IgD-negative memory B cell (primary cell): ENCODE measurements at regions not wholly inside any gene's neighbourhood (a gene's known extent, or its start where the extent isn't known, plus 50 kb on each side); places are given as distances from the start of the nearest gene placed in this dataset.

Source experiments
- H3K27ac Mint-ChIP-seq, 3 donors: one replicate each; pipeline ENCODE4 v1.8.0; 2020 to 2022; ENCODE audit warnings: mild to moderate bottlenecking in 3 of 3, mixed read lengths in 3 of 3, moderate library complexity in 1 of 3
- H3K27me3 Mint-ChIP-seq: one replicate; pipeline ENCODE4 v1.8.0; 2021; ENCODE audit warnings: mixed read lengths
- H3K36me3 Mint-ChIP-seq: one replicate; pipeline ENCODE4 v1.8.0; 2020; ENCODE audit warnings: mild to moderate bottlenecking, mixed read lengths
- H3K4me1 Mint-ChIP-seq, 3 donors: one replicate each; pipeline ENCODE4 v1.8.0; 2020 to 2022; ENCODE audit warnings: mixed read lengths in 3 of 3, mild to moderate bottlenecking in 1 of 3
- H3K4me3 Mint-ChIP-seq, 4 donors: one replicate each; pipeline ENCODE4 v1.8.0; 2020 to 2022; ENCODE audit warnings: mild to moderate bottlenecking in 4 of 4, mixed read lengths in 4 of 4, moderate library complexity in 3 of 4
- H3K9me3 Mint-ChIP-seq, 3 donors: one replicate each; pipeline ENCODE4 v1.8.0; 2020 to 2021; ENCODE audit warnings: mixed read lengths in 3 of 3, mild to moderate bottlenecking in 1 of 3

GRCh38 chr2:226080334-226080733 lies 680.8 kb downstream of the NYAP2 start:
- Mint-ChIP-seq H3K27me3 (peaks cover 2% of the 10 kb centered on the region), H3K4me3 (no peak overlapping the region), H3K4me1 (no peaks in the 10 kb centered on the region), H3K27ac (no peak overlapping the region), H3K9me3 (peaks cover 0 to 2% (median 0%) of the 10 kb centered on the region in 3 donors), H3K36me3 (no peaks in the 10 kb centered on the region)

DNA sequence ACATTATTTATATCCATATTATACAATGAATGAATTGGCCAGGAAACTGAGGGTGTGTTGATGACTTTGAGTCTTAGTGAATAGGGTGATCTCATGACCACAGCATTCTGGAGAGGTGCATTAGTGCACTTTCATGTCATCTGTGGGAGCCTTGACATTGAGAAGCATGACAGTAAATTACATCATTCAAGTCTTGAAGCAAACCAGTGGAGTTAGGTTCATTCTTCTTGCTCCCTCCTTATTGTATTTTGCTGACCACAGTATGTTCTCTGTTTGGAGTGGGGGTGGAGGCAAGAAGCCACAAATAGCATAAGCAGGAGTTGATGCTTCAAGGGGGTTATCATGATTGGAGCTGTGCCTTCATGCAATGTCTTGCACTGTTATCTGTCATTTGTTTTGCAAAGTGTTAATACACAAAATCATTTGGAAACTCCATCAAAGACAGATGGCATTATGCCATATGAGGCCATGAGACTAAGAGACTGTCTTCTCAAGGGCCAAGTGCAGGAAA lies 680.2 kb downstream of the NYAP2 start:
- peaks cover 0 to 2% (median 0%) of the 10 kb centered on the region in 3 donors for H3K9me3 Mint-ChIP-seq
- no peaks in the 10 kb centered on the region for H3K4me1 Mint-ChIP-seq
- no peak overlapping the region for H3K27ac Mint-ChIP-seq
- H3K27me3 Mint-ChIP-seq = peaks cover 2% of the 10 kb centered on the region
- no peaks in the 10 kb centered on the region for H3K36me3 Mint-ChIP-seq
- H3K4me3 Mint-ChIP-seq = no peak overlapping the region

DNA sequence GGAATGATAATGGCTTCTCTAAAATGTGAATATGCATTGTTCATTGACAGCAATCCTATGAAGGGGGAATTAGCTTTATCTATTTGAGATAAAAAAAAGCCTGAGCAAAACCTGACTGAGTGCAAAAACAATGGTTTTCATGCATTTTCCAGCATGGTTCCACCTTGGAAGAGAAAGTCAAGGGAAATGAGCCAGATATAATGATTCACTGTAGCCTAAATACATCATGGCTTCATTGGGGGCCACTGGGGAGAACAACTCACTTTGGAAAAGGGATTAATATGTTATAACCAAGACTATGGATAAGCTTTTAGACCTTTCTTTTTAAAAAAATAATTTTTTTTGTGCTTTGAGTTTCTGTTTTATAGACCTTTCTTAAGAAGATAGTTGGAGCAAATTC lies 679.7 kb downstream of the NYAP2 start:
- H3K27me3 Mint-ChIP-seq = peaks cover 2% of the 10 kb centered on the region

GRCh38 chr2:226078666-226079065 lies 679.2 kb downstream of the NYAP2 start:
- Mint-ChIP-seq H3K36me3 (no peaks in the 10 kb centered on the region), H3K4me1 (no peaks in the 10 kb centered on the region), H3K27ac (no peak overlapping the region), H3K27me3 (peaks cover 2% of the 10 kb centered on the region), H3K4me3 (no peak overlapping the region), H3K9me3 (peaks cover 0 to 2% (median 0%) of the 10 kb centered on the region in 3 donors)

More for the DNA sequence above, 679.7 kb downstream of the NYAP2 start:
- H3K27ac Mint-ChIP-seq = no peak overlapping the region
- no peak overlapping the region for H3K4me3 Mint-ChIP-seq
- H3K36me3 Mint-ChIP-seq = no peaks in the 10 kb centered on the region
- H3K4me1 Mint-ChIP-seq = no peaks in the 10 kb centered on the region
- peaks cover 0 to 2% (median 0%) of the 10 kb centered on the region in 3 donors for H3K9me3 Mint-ChIP-seq

- H3K36me3 Mint-ChIP-seq = no peaks in the 10 kb centered on the region
- no peaks in the 10 kb centered on the region for H3K4me1 Mint-ChIP-seq
- H3K27me3 Mint-ChIP-seq = no peaks in the 10 kb centered on the region
- no peak overlapping the region for H3K27ac Mint-ChIP-seq
- H3K9me3 Mint-ChIP-seq = no peaks in the 10 kb centered on the region
- H3K4me3 Mint-ChIP-seq = no peak overlapping the region
These were observed 678.3 kb downstream of the NYAP2 start for GRCh38 chr2:226077841-226078240.

GRCh38 chr2:226077031-226077430 lies 677.5 kb downstream of the NYAP2 start:
- no peaks in the 10 kb centered on the region for H3K9me3 Mint-ChIP-seq
- no peaks in the 10 kb centered on the region for H3K4me1 Mint-ChIP-seq
- H3K27me3 Mint-ChIP-seq = no peaks in the 10 kb centered on the region
- no peaks in the 10 kb centered on the region for H3K36me3 Mint-ChIP-seq
- H3K27ac Mint-ChIP-seq = no peak overlapping the region
- no peak overlapping the region for H3K4me3 Mint-ChIP-seq

DNA sequence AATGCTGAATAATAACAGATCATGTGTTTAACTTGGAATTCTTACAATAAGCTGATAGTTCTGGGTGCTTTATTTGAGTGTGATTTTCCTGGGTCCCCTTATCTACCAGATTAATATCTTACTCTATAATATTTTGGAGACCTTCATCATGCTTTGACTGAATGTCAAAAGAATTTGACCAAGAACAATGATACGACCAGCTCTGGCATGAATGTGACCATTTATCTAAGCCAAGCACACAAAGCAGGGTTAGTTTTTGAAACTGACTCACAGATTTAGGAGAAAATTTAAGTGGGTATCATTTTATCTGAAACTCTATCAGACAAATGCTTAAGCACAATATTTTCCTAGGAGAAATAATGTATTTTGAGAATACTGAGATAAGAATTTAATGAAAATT lies 677.0 kb downstream of the NYAP2 start:
- Mint-ChIP-seq H3K27ac (no peak overlapping the region), H3K36me3 (no peaks in the 10 kb centered on the region), H3K9me3 (no peaks in the 10 kb centered on the region), H3K27me3 (no peaks in the 10 kb centered on the region), H3K4me3 (no peak overlapping the region), H3K4me1 (no peaks in the 10 kb centered on the region)

DNA sequence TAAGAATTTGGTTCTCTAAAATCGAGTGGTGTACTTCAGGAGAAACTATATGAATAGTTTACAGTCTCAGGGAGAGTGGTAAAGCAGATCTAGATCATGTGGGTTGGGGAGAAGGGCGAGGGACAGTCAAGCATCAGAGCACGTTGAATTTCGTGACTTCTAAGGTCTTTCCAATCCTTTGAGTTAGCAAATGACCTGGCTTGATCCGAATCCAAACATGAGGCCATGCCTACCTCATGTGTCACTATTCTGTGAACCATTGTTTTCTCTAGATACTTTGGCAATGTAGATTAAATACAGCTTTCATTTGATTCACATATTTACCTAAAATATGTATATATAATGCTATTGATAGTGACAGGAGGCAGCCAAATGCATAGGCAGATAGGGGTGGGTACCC lies 674.9 kb downstream of the NYAP2 start:
- no peaks in the 10 kb centered on the region for H3K36me3 Mint-ChIP-seq
- H3K4me3 Mint-ChIP-seq = no peak overlapping the region
- no peaks in the 10 kb centered on the region for H3K27me3 Mint-ChIP-seq
- H3K4me1 Mint-ChIP-seq = no peaks in the 10 kb centered on the region
- no peak overlapping the region for H3K27ac Mint-ChIP-seq
- no peaks in the 10 kb centered on the region for H3K9me3 Mint-ChIP-seq

DNA sequence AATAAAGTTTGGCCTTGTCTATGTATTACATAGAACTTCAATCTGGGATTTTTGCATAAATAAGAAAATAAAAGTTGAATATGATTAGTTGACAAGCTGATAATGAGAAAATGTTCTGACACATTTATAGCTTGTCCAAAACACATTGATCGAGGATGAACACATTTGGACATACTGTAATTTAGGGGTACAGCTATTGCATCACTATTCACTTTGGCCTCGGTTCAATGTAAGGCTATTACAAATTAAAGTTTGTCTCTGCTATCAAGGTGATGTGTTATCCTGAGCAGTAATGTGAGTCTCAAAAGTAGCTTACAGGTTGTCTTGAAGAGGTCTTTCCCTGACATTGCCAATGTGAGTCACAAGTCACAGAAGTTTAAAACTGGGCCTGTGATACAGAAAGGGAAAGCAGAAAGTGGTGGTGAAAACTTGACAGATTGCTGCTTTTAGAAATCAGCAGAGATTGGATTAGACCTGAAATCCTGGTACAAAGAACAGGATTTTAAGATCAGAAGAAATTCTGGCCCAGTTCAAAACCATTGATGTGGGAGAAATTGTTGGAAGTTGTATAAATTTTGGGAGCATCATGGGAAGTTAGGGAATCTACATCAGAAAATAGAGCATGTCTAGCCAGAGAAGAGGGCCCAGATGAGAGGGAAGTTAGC lies 674.1 kb downstream of the NYAP2 start:
- Mint-ChIP-seq H3K9me3 (no peaks in the 10 kb centered on the region), H3K27me3 (no peaks in the 10 kb centered on the region), H3K36me3 (no peaks in the 10 kb centered on the region), H3K4me3 (no peak overlapping the region), H3K27ac (peak overlapping the region in 1 of 3 donors; percentile 24), H3K4me1 (no peaks in the 10 kb centered on the region)

DNA sequence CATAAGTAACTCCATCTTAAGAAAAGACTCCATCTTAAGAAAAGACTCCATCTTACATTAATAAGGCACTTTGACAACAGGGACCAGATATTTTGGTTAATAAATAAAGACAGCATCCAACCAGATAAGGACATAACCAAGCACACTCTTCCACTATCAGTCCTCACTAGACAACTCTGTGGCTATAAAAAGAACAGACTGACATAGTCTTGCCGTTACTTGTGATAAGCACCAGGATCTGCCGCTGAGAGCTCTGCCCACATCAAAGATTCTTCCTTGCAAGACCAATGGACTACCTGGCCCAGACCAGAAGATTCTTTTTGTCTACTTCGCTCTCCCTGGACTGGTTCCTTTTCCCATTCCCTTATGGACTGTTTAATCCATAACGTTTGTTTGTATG lies 667.4 kb downstream of the NYAP2 start:
- Mint-ChIP-seq H3K4me1 (peaks cover 0 to 1% (median 0%) of the 10 kb centered on the region in 3 donors), H3K36me3 (no peaks in the 10 kb centered on the region), H3K27me3 (no peaks in the 10 kb centered on the region), H3K9me3 (no peaks in the 10 kb centered on the region), H3K4me3 (no peak overlapping the region), H3K27ac (no peak overlapping the region)

DNA sequence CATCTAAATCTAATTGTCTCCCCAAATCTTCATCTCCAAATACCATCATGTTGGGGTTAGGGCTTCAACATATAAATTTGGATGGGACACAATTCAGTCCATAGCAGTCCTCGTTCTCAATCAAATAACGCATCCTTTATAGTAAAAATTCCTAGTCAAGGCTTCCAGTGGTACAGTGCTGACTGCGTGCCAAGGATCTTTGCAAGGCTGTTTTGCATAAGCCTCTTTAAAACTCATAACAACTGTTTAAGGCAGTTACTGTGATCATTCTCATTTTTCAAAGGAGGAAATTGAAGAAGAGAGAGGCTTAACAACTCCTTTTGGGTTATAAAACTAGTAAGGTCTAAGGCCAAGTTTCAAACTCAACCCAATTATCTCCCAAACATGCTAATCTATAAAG lies 666.9 kb downstream of the NYAP2 start:
- Mint-ChIP-seq H3K27me3 (no peaks in the 10 kb centered on the region), H3K4me1 (peaks cover 0 to 1% (median 0%) of the 10 kb centered on the region in 3 donors), H3K9me3 (no peaks in the 10 kb centered on the region), H3K27ac (no peak overlapping the region), H3K4me3 (no peak overlapping the region), H3K36me3 (no peaks in the 10 kb centered on the region)

- Mint-ChIP-seq H3K4me3 (no peak overlapping the region), H3K36me3 (no peaks in the 10 kb centered on the region), H3K27ac (no peak overlapping the region), H3K27me3 (no peaks in the 10 kb centered on the region), H3K4me1 (peaks cover 0 to 1% (median 0%) of the 10 kb centered on the region in 3 donors), H3K9me3 (no peaks in the 10 kb centered on the region)
These were observed 665.5 kb downstream of the NYAP2 start for GRCh38 chr2:226064932-226065570.

DNA sequence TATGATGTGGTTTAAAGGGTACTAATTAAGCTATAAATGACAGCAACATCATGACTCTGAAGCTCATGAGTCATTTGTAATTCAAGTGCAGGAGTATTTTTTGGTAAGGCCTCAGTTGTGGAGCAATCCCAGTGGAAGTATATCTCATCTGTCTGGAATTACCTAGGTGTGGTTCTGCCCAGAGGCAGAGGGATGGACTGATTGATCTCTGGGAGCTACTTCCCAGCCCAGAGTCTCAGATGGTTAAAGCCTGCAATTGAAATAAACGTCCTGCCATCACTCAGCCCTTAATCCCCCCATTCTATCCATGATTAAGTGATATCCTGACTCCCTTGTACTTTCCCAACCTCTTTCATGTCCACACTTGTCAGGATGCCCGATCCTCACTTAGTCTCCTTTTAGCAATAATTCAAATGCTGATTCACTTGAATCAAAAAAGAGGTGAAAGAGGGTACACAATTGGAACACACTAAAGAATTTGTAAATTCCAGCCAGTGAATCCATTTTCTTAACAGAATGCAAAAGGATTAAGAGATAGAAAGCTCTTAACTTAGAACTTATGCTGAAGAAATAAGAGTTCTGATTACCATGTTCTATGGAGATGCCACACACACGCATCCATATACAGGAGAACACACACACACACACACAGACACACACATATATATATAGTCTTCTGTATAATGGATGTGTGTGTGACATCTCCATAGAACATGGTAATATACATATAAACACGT lies 664.4 kb downstream of the NYAP2 start:
- Mint-ChIP-seq H3K4me1 (peaks cover 0 to 1% (median 0%) of the 10 kb centered on the region in 3 donors), H3K27me3 (no peaks in the 10 kb centered on the region), H3K27ac (no peak overlapping the region), H3K36me3 (no peaks in the 10 kb centered on the region), H3K4me3 (no peak overlapping the region), H3K9me3 (no peaks in the 10 kb centered on the region)

- Mint-ChIP-seq H3K36me3 (no peaks in the 10 kb centered on the region), H3K27ac (no peak overlapping the region), H3K9me3 (no peaks in the 10 kb centered on the region), H3K4me3 (no peak overlapping the region), H3K4me1 (no peaks in the 10 kb centered on the region), H3K27me3 (no peaks in the 10 kb centered on the region)
These were observed 660.6 kb downstream of the NYAP2 start for GRCh38 chr2:226059961-226060627.

- no peaks in the 10 kb centered on the region for H3K27me3 Mint-ChIP-seq
- no peaks in the 10 kb centered on the region for H3K9me3 Mint-ChIP-seq
- H3K27ac Mint-ChIP-seq = peak overlapping the region in 1 of 3 donors; percentile 12
- no peaks in the 10 kb centered on the region for H3K36me3 Mint-ChIP-seq
- no peak overlapping the region for H3K4me3 Mint-ChIP-seq
- H3K4me1 Mint-ChIP-seq = no peaks in the 10 kb centered on the region
These were observed 658.4 kb downstream of the NYAP2 start for GRCh38 chr2:226057914-226058313.
